HG03558 (cell line): ENCODE measurements at regions not wholly inside any gene's neighbourhood (a gene's known extent, or its start where the extent isn't known, plus 50 kb on each side); places are given as distances from the start of the nearest gene placed in this dataset.
"Not testable (repeated sequence)": the region's sequence is repeated elsewhere in the genome, so short reads cannot be mapped to it uniquely, and the experiment has no call there.

Experiments used
- ATAC-seq: cut with Tn5 transposase; IDR thresholded peaks from one replicate; pipeline ENCODE4 v1.9.1; 2021; ENCODE audit warnings: moderate number of reproducible peaks; ENCODE audit not compliant: unreplicated experiment; ENCODE audit errors: extremely low read depth

GRCh38 chr11:23786974-23787373, 709.9 kb upstream of the LUZP2 start:
- not testable (repeated sequence) for ATAC-seq

GRCh38 chr11:23789200-23789853, 707.5 kb upstream of the LUZP2 start:
- no peak for ATAC-seq

- no peak for ATAC-seq
Observed at GRCh38 chr11:23789938-23790371, 706.9 kb upstream of the LUZP2 start.

- ATAC-seq, result no peak
Observed at GRCh38 chr11:23797624-23798419, 699.0 kb upstream of the LUZP2 start.

- ATAC-seq, result not testable (repeated sequence)
Observed at GRCh38 chr11:23834306-23834705, 662.5 kb upstream of the LUZP2 start.

GRCh38 chr11:23836981-23837380, 659.9 kb upstream of the LUZP2 start:
- ATAC-seq, result no peak

- ATAC-seq, result no peak
Observed at GRCh38 chr11:23840872-23841271, 656.0 kb upstream of the LUZP2 start.

GRCh38 chr11:23846902-23847422, 649.9 kb upstream of the LUZP2 start:
- ATAC-seq, result no peak

GRCh38 chr11:23851216-23851615, 645.6 kb upstream of the LUZP2 start:
- no peak for ATAC-seq

GRCh38 chr11:23856654-23857053, 640.2 kb upstream of the LUZP2 start:
- ATAC-seq, result no peak

GRCh38 chr11:23859087-23859486, 637.8 kb upstream of the LUZP2 start:
- ATAC-seq, result no peak

GRCh38 chr11:23861615-23862014, 635.2 kb upstream of the LUZP2 start:
- no peak for ATAC-seq

GRCh38 chr11:23865341-23865975, 631.4 kb upstream of the LUZP2 start:
- ATAC-seq, result no peak

GRCh38 chr11:23866641-23867040, 630.2 kb upstream of the LUZP2 start:
- ATAC-seq, result no peak

- ATAC-seq, result no peak
Observed at GRCh38 chr11:23869671-23870070, 627.2 kb upstream of the LUZP2 start.

GRCh38 chr11:23873406-23873805, 623.4 kb upstream of the LUZP2 start:
- ATAC-seq, result no peak

GRCh38 chr11:23875176-23875850, 621.5 kb upstream of the LUZP2 start:
- ATAC-seq, result no peak

GRCh38 chr11:23883426-23884048, 613.3 kb upstream of the LUZP2 start:
- not testable (repeated sequence) for ATAC-seq

- ATAC-seq, result no peak
Observed at GRCh38 chr11:23884341-23884740, 612.5 kb upstream of the LUZP2 start.

- ATAC-seq, result no peak
Observed at GRCh38 chr11:23885801-23886200, 611.1 kb upstream of the LUZP2 start.
